C4-2B (cell line): ENCODE measurements at regions not wholly inside any gene's neighbourhood (a gene's known extent, or its start where the extent isn't known, plus 50 kb on each side); places are given as distances from the start of the nearest gene placed in this dataset.
"Not testable (repeated sequence)": the region's sequence is repeated elsewhere in the genome, so short reads cannot be mapped to it uniquely, and the experiment has no call there.

Experiments
- H3K27ac ChIP-seq: fragments of 450-650 bp; 2 replicates; pipeline ENCODE4 v1.5.1; 2017
- ZFX ChIP-seq: fragments of 450-650 bp; IDR thresholded peaks from 2 replicates; pipeline ENCODE4 v1.6.1; 2017
- TF ChIP-seq, protein P1 (sequence below): fragments of 450-650 bp; conservative IDR thresholded peaks from 2 replicates; pipeline ENCODE4 v1.5.1; 2017; ENCODE audit warnings: mild to moderate bottlenecking

DNA sequence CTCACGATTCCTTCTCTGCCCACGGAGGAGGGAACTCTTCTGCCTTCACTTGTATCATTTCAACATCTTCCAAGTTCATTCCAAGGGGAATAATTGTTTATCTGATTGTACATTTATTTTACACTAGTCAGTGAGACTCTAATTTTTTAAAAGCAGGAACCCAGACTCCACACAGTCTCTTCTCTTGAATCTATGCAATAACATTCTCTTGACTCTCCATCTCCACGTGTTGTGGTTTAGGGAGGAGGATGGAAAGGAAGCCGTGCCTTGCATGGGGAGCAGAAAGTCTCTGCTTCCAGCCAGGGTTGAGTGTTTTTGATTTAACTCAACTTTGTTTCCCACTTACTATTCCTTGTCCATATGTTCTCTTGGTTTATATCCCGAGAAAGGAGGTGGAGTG, 131.1 kb upstream of the RIOK3 start:
- no peak overlapping the region for H3K27ac ChIP-seq
- no peak for TF ChIP-seq ZFX
- TF ChIP-seq, protein P1, sequence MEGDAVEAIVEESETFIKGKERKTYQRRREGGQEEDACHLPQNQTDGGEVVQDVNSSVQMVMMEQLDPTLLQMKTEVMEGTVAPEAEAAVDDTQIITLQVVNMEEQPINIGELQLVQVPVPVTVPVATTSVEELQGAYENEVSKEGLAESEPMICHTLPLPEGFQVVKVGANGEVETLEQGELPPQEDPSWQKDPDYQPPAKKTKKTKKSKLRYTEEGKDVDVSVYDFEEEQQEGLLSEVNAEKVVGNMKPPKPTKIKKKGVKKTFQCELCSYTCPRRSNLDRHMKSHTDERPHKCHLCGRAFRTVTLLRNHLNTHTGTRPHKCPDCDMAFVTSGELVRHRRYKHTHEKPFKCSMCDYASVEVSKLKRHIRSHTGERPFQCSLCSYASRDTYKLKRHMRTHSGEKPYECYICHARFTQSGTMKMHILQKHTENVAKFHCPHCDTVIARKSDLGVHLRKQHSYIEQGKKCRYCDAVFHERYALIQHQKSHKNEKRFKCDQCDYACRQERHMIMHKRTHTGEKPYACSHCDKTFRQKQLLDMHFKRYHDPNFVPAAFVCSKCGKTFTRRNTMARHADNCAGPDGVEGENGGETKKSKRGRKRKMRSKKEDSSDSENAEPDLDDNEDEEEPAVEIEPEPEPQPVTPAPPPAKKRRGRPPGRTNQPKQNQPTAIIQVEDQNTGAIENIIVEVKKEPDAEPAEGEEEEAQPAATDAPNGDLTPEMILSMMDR = no peak

DNA sequence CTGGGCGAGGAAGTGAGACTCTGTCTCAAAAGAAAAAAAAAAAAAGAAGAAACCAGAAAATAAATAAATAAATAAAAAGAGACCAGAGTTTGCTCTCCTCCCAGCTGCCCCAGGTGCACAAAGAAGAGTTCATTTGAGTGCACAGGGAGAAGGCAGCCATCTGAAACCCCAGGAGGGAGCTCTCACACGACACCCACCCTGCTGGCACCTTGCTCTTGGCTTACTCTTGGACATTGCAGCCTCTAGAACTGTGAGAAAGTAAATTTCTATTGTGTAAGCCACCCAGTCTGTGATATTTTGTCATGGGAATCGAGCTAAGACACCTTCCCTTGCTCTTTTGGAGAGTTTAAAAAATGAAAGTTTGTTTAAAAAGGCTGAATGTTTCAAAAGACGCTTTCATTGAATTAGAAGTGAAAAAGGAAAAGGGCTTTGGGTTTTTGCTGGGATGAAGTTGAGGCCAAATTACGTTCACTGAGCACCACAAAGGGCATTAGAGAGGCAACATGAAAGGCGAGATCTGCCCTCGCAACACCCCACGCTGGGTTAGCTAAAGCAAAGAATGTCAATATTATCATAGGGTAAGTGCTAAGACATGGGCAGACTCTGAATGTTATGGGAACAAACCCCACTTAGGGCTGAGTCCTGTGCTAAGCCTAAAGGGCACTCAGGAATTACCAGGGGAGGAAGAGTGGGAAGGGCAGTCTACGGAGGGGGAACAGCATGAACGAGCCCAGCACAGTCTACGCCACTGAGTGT, 128.9 kb upstream of the RIOK3 start:
- no peak for TF ChIP-seq ZFX
- TF ChIP-seq, protein P1 = no peak

GRCh38 chr18:23324861-23325260, 128.2 kb upstream of the RIOK3 start:
- TF ChIP-seq, protein P1 = no peak
- TF ChIP-seq ZFX = no peak
- no peak overlapping the region for H3K27ac ChIP-seq

More for the DNA sequence above, 128.9 kb upstream of the RIOK3 start:
- H3K27ac ChIP-seq = no peak overlapping the region

GRCh38 chr18:23329671-23330070, 123.4 kb upstream of the RIOK3 start:
- not testable (repeated sequence) for H3K27ac ChIP-seq

GRCh38 chr18:23330423-23330822, 122.7 kb upstream of the RIOK3 start:
- peak overlapping the region; percentile 85 for H3K27ac ChIP-seq
- TF ChIP-seq ZFX = no peak
- TF ChIP-seq, protein P1 = no peak

- H3K27ac ChIP-seq = peak overlapping the region; percentile 85
- TF ChIP-seq, protein P1 = peak; percentile 10; the same call in 1 of the 2 replicates
- TF ChIP-seq ZFX = no peak
Observed at GRCh38 chr18:23331091-23331920, 121.8 kb upstream of the RIOK3 start.

DNA sequence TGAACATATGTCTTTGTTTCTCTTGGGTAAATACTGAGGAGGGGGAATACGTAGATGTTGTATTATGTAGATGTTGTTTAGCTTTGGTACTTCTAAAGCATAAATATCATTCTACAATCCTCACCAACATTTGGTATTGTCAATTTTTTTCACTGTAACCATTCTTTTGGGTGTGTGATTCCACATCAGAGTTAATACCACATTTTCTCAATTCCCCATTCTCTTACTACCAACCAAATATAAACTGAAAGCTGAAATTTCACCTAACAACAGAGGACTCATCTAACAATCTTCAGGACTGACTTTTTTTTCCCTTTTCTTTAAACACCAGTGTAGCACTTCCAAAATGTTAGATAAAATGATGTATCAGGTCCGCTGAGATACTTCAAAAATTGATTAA, 120.7 kb upstream of the RIOK3 start:
- no peak overlapping the region; the same call in 1 of the 2 replicates for H3K27ac ChIP-seq
- TF ChIP-seq ZFX = no peak
- TF ChIP-seq, protein P1 = no peak
